PC-3 (cell line): ENCODE measurements at regions not wholly inside any gene's neighbourhood (a gene's known extent, or its start where the extent isn't known, plus 50 kb on each side); places are given as distances from the start of the nearest gene placed in this dataset.

Source experiments
- ATAC-seq: fragments of 200-7000 bp; cut with Tn5 transposase; 2 replicates; pipeline ENCODE4 v1.9.1; 2020; ENCODE audit warnings: mild to moderate bottlenecking, moderate library complexity
- BruUV-seq: library from RNA; stranded (reverse); fragments of 400-500 nt; replicated peaks from 2 replicates; lab custom pipeline; 2021; lab: Mats Ljungman, UMichigan
- CTCF ChIA-PET: fragments of 300-600 bp; sonication (Branson Sonifier 250); formaldehyde crosslinking; loops from one replicate; lab custom pipeline; 2022; ENCODE audit warnings: antibody characterized with exemption; lab: Charles Lee
- POLR2A ChIA-PET: fragments of 300-600 bp; sonication (Branson Sonifier 250); formaldehyde crosslinking; loops from one replicate; lab custom pipeline; 2022; ENCODE audit warnings: antibody characterized with exemption; ENCODE audit not compliant: unreplicated experiment; lab: Charles Lee
- DNase-seq: peaks from one replicate; pipeline ENCODE4 v3.0.0-alpha.2; 2015
- H2AFZ ChIP-seq: fragments of 300-600 bp; sonication (generic); 2 replicates; pipeline ENCODE4 v1.6.0; 2016; ENCODE audit warnings: antibody characterized with exemption, low read length
- H3F3A ChIP-seq: fragments of 300-600 bp; sonication (generic); one replicate; pipeline ENCODE4 v1.6.0; 2017; ENCODE audit warnings: antibody characterized with exemption, low read length, control low read depth, mild to moderate bottlenecking; ENCODE audit not compliant: unreplicated experiment
- H3K27ac ChIP-seq: fragments of 300-600 bp; sonication (generic); 2 replicates; pipeline ENCODE4 v1.5.1; 2016; ENCODE audit warnings: mild to moderate bottlenecking, low read length
- H3K27me3 ChIP-seq: fragments of 300-600 bp; sonication (generic); 2 replicates; pipeline ENCODE4 v1.6.1; 2016; ENCODE audit warnings: low read length, mixed read lengths
- H3K36me3 ChIP-seq: fragments of 300-600 bp; sonication (generic); 2 replicates; pipeline ENCODE4 v1.6.1; 2016; ENCODE audit warnings: low read depth, mixed run types, low read length, mixed read lengths
- H3K4me1 ChIP-seq: fragments of 300-600 bp; sonication (generic); 2 replicates; pipeline ENCODE4 v1.5.1; 2016; ENCODE audit warnings: low read length; ENCODE audit not compliant: insufficient read depth
- H3K4me2 ChIP-seq: fragments of 300-600 bp; sonication (generic); 2 replicates; pipeline ENCODE4 v1.6.0; 2016; ENCODE audit warnings: low read length
- H3K4me3 ChIP-seq: fragments of 300-600 bp; sonication (generic); 2 replicates; pipeline ENCODE4 v1.5.1; 2016; ENCODE audit warnings: mild to moderate bottlenecking, low read length, mixed read lengths
- H3K79me2 ChIP-seq: fragments of 300-600 bp; sonication (generic); 2 replicates; pipeline ENCODE4 v1.6.1; 2017; ENCODE audit warnings: low read length, mixed read lengths
- H3K9ac ChIP-seq: fragments of 300-600 bp; sonication (generic); 2 replicates; pipeline ENCODE4 v1.6.0; 2016; ENCODE audit warnings: mild to moderate bottlenecking, low read length
- H3K9me2 ChIP-seq: fragments of 300-600 bp; sonication (generic); replicated peaks from 2 replicates; pipeline ENCODE4 v1.6.1; 2016; ENCODE audit warnings: mixed run types, low read length, mixed read lengths
- H3K9me3 ChIP-seq: fragments of 300-600 bp; sonication (generic); 2 replicates; pipeline ENCODE4 v1.6.1; 2016; ENCODE audit warnings: low read length, mixed read lengths
- H4K20me1 ChIP-seq: fragments of 300-600 bp; sonication (generic); 2 replicates; pipeline ENCODE4 v1.6.1; 2016; ENCODE audit warnings: low read length, mixed read lengths
- EZH2 ChIP-seq: fragments of 300-600 bp; sonication (generic); IDR thresholded peaks from one replicate; pipeline ENCODE4 v1.6.1; 2017; ENCODE audit warnings: antibody characterized with exemption, mild to moderate bottlenecking, low read length; ENCODE audit not compliant: unreplicated experiment
- EZH2phosphoT487 ChIP-seq: fragments of 300-600 bp; sonication (generic); IDR thresholded peaks from 2 replicates; pipeline ENCODE4 v1.6.1; 2018; ENCODE audit warnings: mild to moderate bottlenecking, antibody characterized with exemption, low read length, borderline replicate concordance
- intact Hi-C: fragments of 100-400 bp; cut with micrococcal nuclease; formaldehyde crosslinking; loops from 2 replicates; pipeline ENCODE4 v1.9.0; 2023
- TF ChIP-seq, protein P1 (sequence below): fragments of 300-600 bp; sonication (generic); conservative IDR thresholded peaks from 2 replicates; pipeline ENCODE4 v1.5.1; 2017; ENCODE audit warnings: antibody characterized with exemption, low read depth, mild to moderate bottlenecking, low read length

DNA sequence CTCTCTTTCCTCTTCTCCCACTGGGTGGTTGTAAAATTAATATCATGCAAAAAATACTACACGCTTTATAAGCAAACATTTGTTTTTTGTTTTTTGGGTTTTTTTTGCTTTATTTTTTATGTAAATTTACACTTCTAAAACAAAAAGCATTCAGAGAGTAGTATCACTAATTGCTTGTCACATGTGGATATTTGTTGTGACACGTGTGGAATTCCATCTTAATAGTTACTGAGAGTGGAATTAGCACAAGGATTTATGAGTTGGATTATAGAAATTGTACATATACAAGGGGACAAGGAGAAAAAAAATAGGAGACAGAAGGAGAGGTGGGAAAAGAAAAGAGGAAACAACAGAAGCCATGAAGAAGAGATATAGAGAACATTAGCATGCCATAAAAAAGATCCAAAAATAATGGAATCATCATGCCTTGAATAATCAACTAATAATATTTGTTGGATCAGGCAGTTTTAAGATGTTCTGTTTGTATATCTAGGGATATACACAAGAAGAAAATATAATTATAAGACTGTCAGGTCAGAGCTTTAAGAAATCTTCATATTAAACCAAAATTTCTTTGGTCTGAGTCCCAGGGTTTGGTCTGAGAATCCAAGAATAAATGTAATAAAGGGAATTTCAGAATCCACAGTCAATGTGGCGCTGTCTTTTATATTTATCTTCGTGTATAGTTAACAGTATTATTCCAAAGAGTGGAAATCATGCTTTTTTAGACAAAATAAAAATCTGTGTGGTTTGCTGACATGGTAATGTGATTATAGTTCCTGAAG, 98.5 kb upstream of the INTU start:
- intact Hi-C loops = no loop called here
- no peaks in the 10 kb centered on the region for H3K27me3 ChIP-seq
- H4K20me1 ChIP-seq = no peaks in the 10 kb centered on the region
- TF ChIP-seq EZH2 (no peak), EZH2phosphoT487 (no peak)
- TF ChIP-seq, protein P1, sequence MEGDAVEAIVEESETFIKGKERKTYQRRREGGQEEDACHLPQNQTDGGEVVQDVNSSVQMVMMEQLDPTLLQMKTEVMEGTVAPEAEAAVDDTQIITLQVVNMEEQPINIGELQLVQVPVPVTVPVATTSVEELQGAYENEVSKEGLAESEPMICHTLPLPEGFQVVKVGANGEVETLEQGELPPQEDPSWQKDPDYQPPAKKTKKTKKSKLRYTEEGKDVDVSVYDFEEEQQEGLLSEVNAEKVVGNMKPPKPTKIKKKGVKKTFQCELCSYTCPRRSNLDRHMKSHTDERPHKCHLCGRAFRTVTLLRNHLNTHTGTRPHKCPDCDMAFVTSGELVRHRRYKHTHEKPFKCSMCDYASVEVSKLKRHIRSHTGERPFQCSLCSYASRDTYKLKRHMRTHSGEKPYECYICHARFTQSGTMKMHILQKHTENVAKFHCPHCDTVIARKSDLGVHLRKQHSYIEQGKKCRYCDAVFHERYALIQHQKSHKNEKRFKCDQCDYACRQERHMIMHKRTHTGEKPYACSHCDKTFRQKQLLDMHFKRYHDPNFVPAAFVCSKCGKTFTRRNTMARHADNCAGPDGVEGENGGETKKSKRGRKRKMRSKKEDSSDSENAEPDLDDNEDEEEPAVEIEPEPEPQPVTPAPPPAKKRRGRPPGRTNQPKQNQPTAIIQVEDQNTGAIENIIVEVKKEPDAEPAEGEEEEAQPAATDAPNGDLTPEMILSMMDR = no peak
- H3K4me3 ChIP-seq = no peak overlapping the region
- no peaks in the 10 kb centered on the region for H3K9me2 ChIP-seq
- no peak overlapping the region for H3K4me2 ChIP-seq
- ChIA-PET CTCF (no interaction called here), POLR2A (no interaction called here)
- H3K36me3 ChIP-seq = no peaks in the 10 kb centered on the region
- ATAC-seq (no peak), DNase-seq (no peak)
- no peak overlapping the region for H2AFZ ChIP-seq
- H3K4me1 ChIP-seq = no peaks in the 10 kb centered on the region
- H3K27ac ChIP-seq = no peak overlapping the region
- no peaks in the 10 kb centered on the region for H3K79me2 ChIP-seq
- no TSS peak for BruUV-seq
- no peak overlapping the region for H3K9ac ChIP-seq
- H3F3A ChIP-seq = no peaks in the 10 kb centered on the region
- H3K9me3 ChIP-seq = no peaks in the 10 kb centered on the region

DNA sequence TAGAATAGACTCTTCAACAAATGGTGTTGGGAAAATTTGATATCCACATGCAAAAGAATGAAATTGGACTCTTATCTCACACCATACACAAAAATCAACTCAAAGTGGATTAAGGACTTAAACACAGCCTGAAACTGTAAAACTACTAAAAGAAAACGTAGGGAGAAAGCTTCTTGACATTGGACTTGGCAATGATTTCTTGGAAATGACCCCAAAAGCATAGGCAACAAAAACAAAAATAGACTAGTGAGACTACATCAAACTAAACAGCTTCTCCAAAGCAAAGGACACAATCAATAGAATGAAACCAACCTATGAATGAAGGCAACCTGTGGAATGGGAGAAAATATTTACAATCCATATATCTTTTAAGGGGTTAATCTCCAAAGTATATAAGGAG, 94.7 kb upstream of the INTU start:
- H2AFZ ChIP-seq = no peak overlapping the region
- H3F3A ChIP-seq = no peaks in the 10 kb centered on the region
- no peak for DNase-seq
- ChIA-PET CTCF (no interaction called here), POLR2A (no interaction called here)
- H4K20me1 ChIP-seq = no peaks in the 10 kb centered on the region
- no peaks in the 10 kb centered on the region for H3K9me3 ChIP-seq
- no peak overlapping the region for H3K4me3 ChIP-seq
- no peaks in the 10 kb centered on the region for H3K36me3 ChIP-seq
- TF ChIP-seq EZH2phosphoT487 = no peak
- no peak for TF ChIP-seq EZH2
- TF ChIP-seq, protein P1 = no peak
- H3K4me2 ChIP-seq = no peak overlapping the region
- no peak for ATAC-seq
- H3K4me1 ChIP-seq = no peaks in the 10 kb centered on the region
- no peaks in the 10 kb centered on the region for H3K9me2 ChIP-seq
- no peaks in the 10 kb centered on the region for H3K79me2 ChIP-seq
- no peaks in the 10 kb centered on the region for H3K27me3 ChIP-seq
- no peak overlapping the region for H3K9ac ChIP-seq
- no TSS peak for BruUV-seq
- H3K27ac ChIP-seq = no peak overlapping the region
- intact Hi-C loops = loop anchor here (2.0 kb wide), 1 partner anchor 49 kb away; no protein-coding TSS in a partner anchor

DNA sequence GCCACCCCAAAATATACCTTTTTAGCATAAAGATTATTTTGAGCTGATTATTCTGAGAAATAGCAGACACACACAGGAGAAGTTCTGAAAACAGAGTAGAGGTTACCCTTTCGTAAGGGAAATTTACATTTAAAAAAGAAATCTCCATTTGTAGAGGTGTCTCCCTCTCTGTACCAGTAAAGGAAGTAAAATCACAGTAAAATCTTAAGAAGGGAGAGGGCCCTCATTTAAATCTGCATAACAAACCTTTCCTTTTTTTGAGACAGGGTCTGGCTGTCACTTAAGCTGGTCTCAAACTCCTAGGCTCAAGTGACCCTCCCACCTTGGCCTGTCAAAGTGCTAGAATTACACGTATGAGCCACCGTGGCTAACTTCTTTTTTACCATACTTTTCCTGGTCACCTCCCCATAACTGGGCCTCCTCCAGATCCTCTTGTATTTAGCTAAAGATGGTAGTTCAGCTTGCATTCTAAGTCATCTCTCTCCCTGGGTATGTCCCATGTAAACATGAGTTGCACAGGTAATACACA, 92.2 kb upstream of the INTU start:
- H3K79me2 ChIP-seq = no peaks in the 10 kb centered on the region
- H3K27ac ChIP-seq = no peak overlapping the region
- H3K9me2 ChIP-seq = no peaks in the 10 kb centered on the region
- no peak overlapping the region for H3K4me2 ChIP-seq
- H3K4me3 ChIP-seq = no peak overlapping the region
- no peak overlapping the region for H2AFZ ChIP-seq
- H3K27me3 ChIP-seq = no peaks in the 10 kb centered on the region
- no peak overlapping the region for H3K9ac ChIP-seq
- no peaks in the 10 kb centered on the region for H3K36me3 ChIP-seq
- TF ChIP-seq, protein P1 = no peak
- no peak for TF ChIP-seq EZH2
- TF ChIP-seq EZH2phosphoT487 = no peak
- CTCF ChIA-PET = no interaction called here
- H3K4me1 ChIP-seq = peaks cover 4% of the 10 kb centered on the region; the same call in 1 of the 2 replicates
- ATAC-seq (no peak), DNase-seq (no peak)
- no peaks in the 10 kb centered on the region for H3K9me3 ChIP-seq
- H3F3A ChIP-seq = no peaks in the 10 kb centered on the region
- no peaks in the 10 kb centered on the region for H4K20me1 ChIP-seq
- POLR2A ChIA-PET = no interaction called here
- intact Hi-C loops = no loop called here
- no TSS peak for BruUV-seq
